Sigmoid colon (tissue), 6 donors: ENCODE measurements at regions not wholly inside any gene's neighbourhood (a gene's known extent, or its start where the extent isn't known, plus 50 kb on each side); places are given as distances from the start of the nearest gene placed in this dataset.

Experiments used
- DNase-seq: peaks from one replicate; pipeline ENCODE4 v3.0.0-alpha.2; 2019
- H3K27ac ChIP-seq, 4 donors: fragments of 200-600 bp; sonication (generic); one replicate each; pipeline ENCODE4 v1.5.1; 2016 to 2019; ENCODE audit warnings: mild to moderate bottlenecking in 1 of 4
- H3K27me3 ChIP-seq, 3 donors: fragments of 200-600 bp; sonication (generic); one replicate each; pipeline ENCODE4 v1.5.1; 2019; ENCODE audit warnings: mild to moderate bottlenecking in 1 of 3
- H3K36me3 ChIP-seq, 4 donors: fragments of 200-600 bp; sonication (generic); one replicate each; pipeline ENCODE4 v1.5.1; 2016 to 2019
- H3K4me1 ChIP-seq, 4 donors: fragments of 200-600 bp; sonication (generic); one replicate each; pipeline ENCODE4 v1.5.1; 2017 to 2019
- H3K4me3 ChIP-seq, 4 donors: fragments of 200-600 bp; sonication (generic); one replicate each; pipeline ENCODE4 v1.5.1; 2017 to 2019; ENCODE audit warnings: mild to moderate bottlenecking in 2 of 4, moderate library complexity in 1 of 4
- H3K9me3 ChIP-seq, 4 donors: fragments of 200-600 bp in 3 of 4; sonication (generic) in 3 of 4; one replicate each; pipeline versions ENCODE4 v1.5.1 to v1.6.1; 2013 to 2019
- EP300 ChIP-seq, 4 donors: sonication (generic); formaldehyde crosslinking; IDR thresholded peaks; one replicate each; pipeline ENCODE4 v1.6.1; 2017; ENCODE audit warnings: antibody characterized with exemption in 4 of 4
- POLR2A ChIP-seq, 2 donors: fragments of 450-650 bp; IDR thresholded peaks; one replicate each; pipeline ENCODE4 v1.6.1; 2016; ENCODE audit warnings: antibody characterized with exemption in 2 of 2, mild to moderate bottlenecking in 2 of 2, moderate library complexity in 2 of 2
- POLR2AphosphoS5 ChIP-seq, 4 donors: sonication (generic); formaldehyde crosslinking; IDR thresholded peaks; one replicate each; pipeline ENCODE4 v1.6.1; 2017; ENCODE audit warnings: antibody characterized with exemption in 4 of 4
- WGBS, 2 donors: extraction: QIAGEN DNeasy Blood & Tissue Kit; methylation state at CpG; one replicate each; pipeline ENCODE4 v1.1.7; 2013; 5-methylcytosine and 5-hydroxymethylcytosine counted together
- intact Hi-C: fragments of 100-400 bp; cut with DNase I; formaldehyde crosslinking; loops from one replicate; pipeline ENCODE4 v1.15.1; 2023
- TF ChIP-seq, protein P1 (sequence below), 4 experiments: fragments of 450-650 bp in 3 of 4; fragments of 200-600 bp in 1 of 4; IDR thresholded peaks; one replicate each; pipeline ENCODE4 v1.5.1; 2016 to 2019; ENCODE audit warnings: antibody characterized with exemption in 4 of 4, mild to moderate bottlenecking in 3 of 4, moderate library complexity in 2 of 4
- donor health status: healthy with polysubstance abuse.
- donor health status: healthy.

DNA sequence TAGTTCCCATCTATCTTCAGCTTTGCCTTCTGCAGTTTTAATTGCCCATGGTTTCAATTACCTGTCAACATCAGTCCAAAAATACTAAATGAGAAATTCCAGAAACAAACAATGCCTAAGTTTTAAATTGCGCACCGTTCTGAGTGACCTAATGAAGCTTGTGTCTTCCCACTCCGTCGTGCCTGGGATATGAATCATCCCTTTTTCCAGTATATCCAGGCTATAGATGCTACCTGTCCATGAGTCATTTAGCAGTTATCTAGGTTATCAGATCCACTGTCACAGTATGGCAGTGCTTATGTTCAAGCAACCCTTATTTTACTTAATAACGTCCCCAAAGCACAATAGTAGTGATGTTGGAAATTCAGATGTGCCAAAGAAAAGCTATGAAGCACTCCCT lies 363.6 kb upstream of the FAM241A start:
- no peak for DNase-seq
- WGBS, 2 donors, result 83 to 84% methylated on average over 5 of the region's 5 CpGs
- Histone ChIP-seq H3K27ac (no peak overlapping the region), H3K27me3 (no peaks in the 10 kb centered on the region), H3K4me3 (no peak overlapping the region), H3K4me1 (peaks cover 0 to 30% (median 7%) of the 10 kb centered on the region in 4 donors), H3K9me3 (no peaks in the 10 kb centered on the region), H3K36me3 (no peaks in the 10 kb centered on the region)
- TF ChIP-seq POLR2A (IDR thresholded peaks at IDR 0.05), result no peak
- TF ChIP-seq POLR2AphosphoS5 (IDR thresholded peaks at IDR 0.05), result no peak
- no peak for TF ChIP-seq EP300 (IDR thresholded peaks at IDR 0.05)
- TF ChIP-seq, protein P1, sequence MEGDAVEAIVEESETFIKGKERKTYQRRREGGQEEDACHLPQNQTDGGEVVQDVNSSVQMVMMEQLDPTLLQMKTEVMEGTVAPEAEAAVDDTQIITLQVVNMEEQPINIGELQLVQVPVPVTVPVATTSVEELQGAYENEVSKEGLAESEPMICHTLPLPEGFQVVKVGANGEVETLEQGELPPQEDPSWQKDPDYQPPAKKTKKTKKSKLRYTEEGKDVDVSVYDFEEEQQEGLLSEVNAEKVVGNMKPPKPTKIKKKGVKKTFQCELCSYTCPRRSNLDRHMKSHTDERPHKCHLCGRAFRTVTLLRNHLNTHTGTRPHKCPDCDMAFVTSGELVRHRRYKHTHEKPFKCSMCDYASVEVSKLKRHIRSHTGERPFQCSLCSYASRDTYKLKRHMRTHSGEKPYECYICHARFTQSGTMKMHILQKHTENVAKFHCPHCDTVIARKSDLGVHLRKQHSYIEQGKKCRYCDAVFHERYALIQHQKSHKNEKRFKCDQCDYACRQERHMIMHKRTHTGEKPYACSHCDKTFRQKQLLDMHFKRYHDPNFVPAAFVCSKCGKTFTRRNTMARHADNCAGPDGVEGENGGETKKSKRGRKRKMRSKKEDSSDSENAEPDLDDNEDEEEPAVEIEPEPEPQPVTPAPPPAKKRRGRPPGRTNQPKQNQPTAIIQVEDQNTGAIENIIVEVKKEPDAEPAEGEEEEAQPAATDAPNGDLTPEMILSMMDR (IDR thresholded peaks at IDR 0.05), result no peak
- intact Hi-C loops, result no loop called here

DNA sequence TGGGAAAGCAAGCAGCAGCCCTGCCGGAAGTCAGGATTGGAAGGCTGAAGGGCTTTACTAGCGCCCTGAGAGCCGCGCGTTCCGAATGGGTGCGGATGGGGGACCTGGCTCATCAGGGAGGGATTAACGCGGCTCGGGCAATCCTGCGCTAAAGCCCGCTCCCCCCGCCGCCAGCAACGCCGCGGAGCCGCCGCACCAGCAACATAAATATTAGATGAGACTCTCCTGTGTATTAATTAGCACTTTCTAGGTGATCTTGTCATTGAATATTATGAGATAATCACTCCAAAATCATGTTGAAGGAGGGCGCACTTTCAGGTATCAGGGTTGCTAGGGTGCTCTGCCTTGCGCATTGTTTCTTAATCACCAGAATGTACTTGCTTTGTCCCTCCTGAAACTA lies 357.2 kb upstream of the FAM241A start:
- H3K27me3 ChIP-seq, result peaks cover 0 to 4% (median 0%) of the 10 kb centered on the region in 3 donors
- no peaks in the 10 kb centered on the region for H3K4me1 ChIP-seq
- intact Hi-C loops, result no loop called here
- no peak overlapping the region for H3K4me3 ChIP-seq
- 24 to 67% methylated on average over 21 of the region's 21 CpGs for whole genome bisulfite sequencing, 2 donors
- no peaks in the 10 kb centered on the region for H3K36me3 ChIP-seq
- no peak overlapping the region for H3K27ac ChIP-seq
- DNase-seq, result no peak
- TF ChIP-seq EP300 (IDR thresholded peaks at IDR 0.05) (no peak), POLR2AphosphoS5 (IDR thresholded peaks at IDR 0.05) (no peak), POLR2A (IDR thresholded peaks at IDR 0.05) (no peak)
- TF ChIP-seq, protein P1 (IDR thresholded peaks at IDR 0.05), result no peak
- no peaks in the 10 kb centered on the region for H3K9me3 ChIP-seq

DNA sequence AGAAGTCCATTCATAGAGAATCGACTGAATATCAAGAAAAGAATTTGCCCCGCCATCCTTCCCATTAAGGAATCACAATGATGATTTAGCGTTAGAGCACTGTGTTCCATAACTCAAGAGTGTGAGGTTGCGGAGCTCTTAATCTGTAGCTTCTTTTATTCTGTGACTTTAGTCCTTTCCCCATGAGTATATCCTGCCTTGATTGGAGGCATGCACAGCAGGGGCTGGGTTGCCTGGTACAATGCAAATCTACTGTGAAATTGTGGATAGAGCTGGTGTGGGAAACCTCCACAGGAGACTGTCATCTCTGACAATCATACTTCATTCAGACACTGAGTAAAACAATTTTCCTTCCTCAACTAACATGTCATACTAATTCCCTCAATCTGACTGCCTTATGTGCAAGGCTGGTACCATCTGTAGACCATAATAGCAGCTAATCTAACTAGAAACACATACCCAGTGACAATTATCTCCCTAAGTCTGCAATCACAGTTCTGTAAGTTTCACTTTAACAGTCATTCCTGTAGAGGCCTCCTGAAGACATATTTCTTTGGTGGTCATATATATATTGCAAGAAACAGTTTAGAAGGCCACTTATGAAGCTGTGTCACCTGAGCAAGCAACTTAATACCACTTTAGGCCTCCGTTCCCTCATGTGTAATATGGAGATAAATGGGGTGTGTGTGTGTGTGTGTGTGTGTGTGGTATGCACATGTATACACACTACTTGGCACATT lies 355.2 kb upstream of the FAM241A start:
- TF ChIP-seq EP300 (IDR thresholded peaks at IDR 0.05), result no peak
- TF ChIP-seq, protein P1 (IDR thresholded peaks at IDR 0.05), result no peak
- TF ChIP-seq POLR2AphosphoS5 (IDR thresholded peaks at IDR 0.05), result no peak
- no peak for TF ChIP-seq POLR2A (IDR thresholded peaks at IDR 0.05)
- intact Hi-C loops, result no loop called here
- peaks cover 0 to 4% (median 0%) of the 10 kb centered on the region in 3 donors for H3K27me3 ChIP-seq
- H3K4me3 ChIP-seq, result no peak overlapping the region
- no peaks in the 10 kb centered on the region for H3K4me1 ChIP-seq
- H3K36me3 ChIP-seq, result no peaks in the 10 kb centered on the region
- H3K27ac ChIP-seq, result no peak overlapping the region
- 94 to 96% methylated on average over 5 of the region's 5 CpGs for whole genome bisulfite sequencing, 2 donors
- no peak for DNase-seq
- no peaks in the 10 kb centered on the region for H3K9me3 ChIP-seq

DNA sequence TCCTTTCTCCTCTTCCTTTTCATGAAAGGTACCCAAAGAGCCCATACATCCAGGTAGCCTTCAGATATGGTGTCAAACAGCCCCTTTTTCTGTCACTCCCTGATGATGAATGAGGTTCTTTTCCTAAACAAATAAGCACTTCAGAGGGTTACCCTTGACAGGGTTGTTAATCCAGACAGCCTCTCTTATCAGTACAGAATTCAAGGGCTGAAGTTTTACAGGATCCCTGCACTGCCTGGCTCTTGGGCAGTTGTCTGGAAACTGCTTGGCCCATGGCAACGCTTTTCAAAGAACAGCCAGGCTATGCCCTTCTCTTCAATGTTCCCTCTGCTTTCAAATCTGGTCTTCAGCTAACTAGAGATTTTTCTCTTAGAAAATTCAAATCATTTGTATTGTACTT lies 352.6 kb upstream of the FAM241A start:
- DNase-seq, result no peak
- intact Hi-C loops, result no loop called here
- TF ChIP-seq, protein P1 (IDR thresholded peaks at IDR 0.05), result no peak
- TF ChIP-seq POLR2AphosphoS5 (IDR thresholded peaks at IDR 0.05) (no peak), EP300 (IDR thresholded peaks at IDR 0.05) (no peak), POLR2A (IDR thresholded peaks at IDR 0.05) (no peak)
- Histone ChIP-seq H3K27me3 (peaks cover 0 to 4% (median 0%) of the 10 kb centered on the region in 3 donors), H3K4me3 (no peak overlapping the region), H3K4me1 (no peaks in the 10 kb centered on the region), H3K36me3 (no peaks in the 10 kb centered on the region), H3K9me3 (no peaks in the 10 kb centered on the region), H3K27ac (no peak overlapping the region)
- 10 to 52% methylated on average over 1 of the region's 1 CpG for WGBS, 2 donors
